HG02678 (cell line): ENCODE measurements at regions not wholly inside any gene's neighbourhood (a gene's known extent, or its start where the extent isn't known, plus 50 kb on each side); places are given as distances from the start of the nearest gene placed in this dataset.

Experiments used
- ATAC-seq: cut with Tn5 transposase; IDR thresholded peaks from one replicate; pipeline ENCODE4 v1.9.1; 2021; ENCODE audit warnings: mild to moderate bottlenecking, moderate library complexity; ENCODE audit not compliant: unreplicated experiment

DNA sequence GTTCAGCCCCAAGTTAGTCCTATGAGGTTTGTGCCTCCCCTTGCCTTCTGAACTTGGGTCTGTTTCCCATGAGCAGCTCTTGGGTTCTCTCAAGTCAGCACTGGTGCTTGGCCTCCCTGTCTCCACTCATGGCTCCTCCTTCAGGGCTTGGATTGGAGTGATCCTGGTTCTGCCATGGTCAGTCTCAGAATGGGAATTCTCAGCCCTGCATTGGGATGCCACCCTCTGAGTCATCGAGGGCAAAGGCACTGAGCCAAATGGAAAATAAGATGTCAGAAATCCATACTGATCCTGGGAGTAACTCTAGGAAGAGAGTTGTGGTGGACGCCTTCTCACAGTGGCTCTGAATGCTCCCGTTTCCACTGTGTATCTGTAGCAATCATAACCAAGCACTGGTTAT, 233.4 kb upstream of the HABP2 start:
- ATAC-seq, result no peak

DNA sequence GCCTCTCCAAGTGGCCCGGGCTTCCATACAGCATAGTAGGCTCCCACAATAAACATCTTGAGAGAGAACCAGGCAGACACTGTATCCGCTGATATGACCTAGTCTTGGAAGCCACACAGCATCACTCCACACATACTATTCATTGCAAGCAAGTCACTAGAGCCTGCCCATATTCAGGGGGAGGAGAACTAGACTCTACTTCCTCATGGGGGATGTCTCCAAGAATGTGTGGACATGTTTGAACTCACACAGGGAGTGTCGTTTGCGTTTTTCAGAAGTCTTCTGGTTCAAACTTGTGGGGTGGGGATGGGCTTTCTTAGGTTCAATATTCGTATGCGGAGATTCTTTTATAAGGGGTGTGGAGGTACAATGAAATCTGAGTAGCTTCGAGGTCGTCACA, 232.6 kb upstream of the HABP2 start:
- no peak for ATAC-seq

DNA sequence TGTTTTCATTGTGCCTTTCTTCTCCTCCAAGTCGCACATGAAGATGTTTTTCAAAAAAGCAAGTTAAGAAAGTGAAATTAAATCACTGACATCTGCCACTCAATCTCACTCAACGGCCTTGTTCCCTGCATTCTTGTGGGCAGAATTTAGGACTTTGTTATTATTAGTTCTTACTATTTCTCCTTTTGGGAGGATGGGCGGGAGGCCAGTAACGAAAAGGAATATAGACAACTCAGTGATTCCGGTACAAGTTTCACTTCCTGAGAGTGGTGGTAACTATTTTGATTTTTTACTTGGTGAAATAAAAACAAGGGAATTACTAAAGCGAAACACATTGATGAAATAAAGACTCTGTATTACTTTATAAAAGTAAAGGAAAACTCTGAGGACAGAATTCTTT, 231.9 kb upstream of the HABP2 start:
- ATAC-seq, result no peak

DNA sequence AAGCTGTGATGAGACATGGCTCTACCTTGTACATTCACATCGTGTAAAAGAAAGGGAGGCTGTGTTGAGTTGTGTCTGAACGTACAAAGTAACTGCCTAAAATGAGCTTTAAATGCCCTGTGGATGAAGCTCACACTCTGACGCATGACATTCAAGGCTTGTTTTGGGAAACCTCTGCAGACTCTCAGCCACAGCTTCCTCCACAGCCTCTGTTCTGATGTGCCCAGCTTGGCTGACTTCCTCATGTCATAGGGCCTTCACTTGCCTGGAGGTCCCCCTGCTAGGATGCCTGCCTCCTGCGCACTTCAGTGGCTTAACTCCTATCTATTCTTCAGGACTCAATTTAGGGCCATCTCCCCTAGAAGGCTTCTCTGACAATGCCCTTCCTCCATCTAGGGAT, 230.0 kb upstream of the HABP2 start:
- no peak for ATAC-seq

DNA sequence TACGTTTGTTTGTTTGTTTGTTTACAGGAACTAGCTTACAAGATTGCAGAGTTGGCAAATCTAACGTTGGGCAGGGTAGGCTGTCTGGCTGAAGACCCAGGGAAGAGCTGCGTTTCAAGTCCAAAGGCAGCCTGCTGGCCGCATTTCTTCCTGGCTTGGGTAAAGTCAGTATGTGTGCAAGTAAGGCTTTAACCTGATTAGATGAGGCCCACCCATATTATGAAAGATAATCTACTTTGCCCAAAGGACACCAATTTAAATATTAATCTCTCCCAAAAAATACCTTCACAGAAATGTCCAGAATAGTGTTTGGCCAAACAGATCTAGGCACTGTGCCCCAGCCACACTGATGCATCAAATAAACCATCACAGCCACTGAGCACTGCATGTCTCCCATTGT, 228.9 kb upstream of the HABP2 start:
- ATAC-seq, result no peak

DNA sequence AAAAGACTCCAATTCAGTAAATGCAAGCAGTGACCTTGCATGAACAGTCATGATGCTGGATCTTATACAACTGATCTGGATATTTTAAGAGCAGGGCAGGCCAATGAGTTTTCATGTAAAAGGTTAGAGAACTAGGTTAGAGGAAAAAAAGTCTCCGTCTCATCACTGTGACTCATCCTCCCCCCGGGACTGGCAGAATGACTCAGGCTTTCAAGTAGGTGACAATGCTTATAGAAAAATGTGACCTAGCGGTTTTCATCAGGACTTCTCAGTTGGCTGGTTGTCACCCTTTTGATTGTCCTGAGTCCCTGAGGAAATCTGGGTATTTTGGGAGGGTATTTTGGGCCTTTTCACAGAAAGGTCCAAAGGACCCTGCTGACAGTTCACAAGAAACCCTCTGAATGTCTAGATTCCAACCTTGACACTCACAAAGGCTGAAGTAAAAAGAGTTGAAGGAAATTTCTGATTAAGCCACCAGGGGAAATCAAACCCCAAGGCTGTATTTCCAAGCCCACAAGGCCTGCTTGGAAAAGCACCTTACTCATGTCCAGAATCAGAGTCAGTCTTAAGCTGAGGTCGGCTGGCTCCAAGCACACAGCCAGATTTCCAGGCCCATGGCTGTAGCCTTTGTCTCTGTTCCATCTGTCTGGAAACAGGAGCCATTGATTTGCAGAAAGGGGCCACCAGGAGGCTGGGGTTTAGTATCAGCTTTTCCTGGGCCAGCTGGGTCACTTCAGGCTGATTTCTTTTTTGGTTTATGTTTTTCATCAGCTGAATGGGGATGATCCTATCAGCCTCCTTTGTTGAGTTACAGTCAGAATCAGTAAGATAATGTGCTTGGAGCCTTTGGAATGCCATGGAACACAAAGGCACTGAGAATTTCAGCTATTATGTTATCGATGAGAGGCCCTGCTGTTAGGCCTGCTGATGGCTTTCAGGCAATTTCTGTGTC, 226.4 kb upstream of the HABP2 start:
- ATAC-seq, result peak; percentile 83

DNA sequence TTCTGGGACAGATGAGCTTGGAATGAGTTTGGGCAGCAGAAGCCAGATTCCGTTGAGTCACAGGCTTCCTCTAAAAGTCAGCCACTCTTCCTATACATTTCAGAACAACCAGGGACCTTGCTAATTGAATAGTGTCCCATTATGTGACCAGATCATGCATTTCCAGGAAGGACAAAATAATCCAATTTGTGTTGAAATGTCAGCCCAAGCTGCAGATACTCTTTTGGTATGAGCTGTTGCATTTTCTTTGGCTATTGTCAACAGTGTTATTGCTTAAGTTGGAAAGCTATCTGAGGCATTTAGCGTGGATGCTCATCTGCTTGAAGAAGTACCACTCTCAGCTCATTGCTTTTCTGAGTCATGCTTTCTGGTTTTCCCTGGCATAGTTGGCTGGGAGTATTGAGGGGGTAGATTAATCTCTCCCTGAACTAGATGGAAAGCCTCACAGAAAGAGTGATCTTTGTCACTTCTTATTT, 223.7 kb upstream of the HABP2 start:
- ATAC-seq, result no peak

DNA sequence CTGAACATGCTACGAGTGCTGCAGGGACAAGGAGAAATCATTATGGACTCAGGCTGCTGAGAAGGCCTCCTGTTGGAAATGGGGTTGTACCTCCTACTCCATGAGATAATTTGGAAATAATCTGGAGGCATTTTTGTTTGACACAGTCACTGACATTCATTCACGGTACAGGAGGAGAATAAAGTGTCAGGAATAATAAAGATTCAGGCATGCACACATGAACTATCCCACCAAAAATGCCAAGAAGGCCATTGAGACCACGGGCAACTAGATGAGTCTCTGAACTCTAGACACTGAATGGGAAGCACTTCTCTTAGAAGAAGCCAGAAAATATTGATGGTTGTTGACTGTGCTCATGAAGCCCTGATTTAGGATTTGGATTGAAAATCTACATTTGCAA, 220.9 kb upstream of the HABP2 start:
- no peak for ATAC-seq

DNA sequence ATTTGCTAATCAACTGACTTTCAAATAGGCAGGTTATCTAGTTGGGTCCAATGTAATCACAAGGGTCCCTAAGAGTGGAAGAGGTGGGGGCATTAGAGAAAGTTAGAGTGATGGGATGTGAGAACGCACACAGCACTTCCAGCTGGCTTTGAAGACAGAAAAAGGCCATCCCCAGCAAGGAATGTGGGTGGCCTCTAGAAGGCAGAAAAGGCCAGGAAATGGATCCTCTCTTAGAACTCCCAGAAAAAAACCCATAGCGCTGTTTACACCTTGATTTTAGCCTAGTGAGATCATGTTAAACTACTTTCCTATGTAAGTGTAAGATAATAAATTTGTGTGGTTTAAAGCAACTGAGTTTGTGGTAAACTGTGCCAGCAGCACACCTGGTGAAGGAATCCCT, 219.5 kb upstream of the HABP2 start:
- ATAC-seq, result no peak

DNA sequence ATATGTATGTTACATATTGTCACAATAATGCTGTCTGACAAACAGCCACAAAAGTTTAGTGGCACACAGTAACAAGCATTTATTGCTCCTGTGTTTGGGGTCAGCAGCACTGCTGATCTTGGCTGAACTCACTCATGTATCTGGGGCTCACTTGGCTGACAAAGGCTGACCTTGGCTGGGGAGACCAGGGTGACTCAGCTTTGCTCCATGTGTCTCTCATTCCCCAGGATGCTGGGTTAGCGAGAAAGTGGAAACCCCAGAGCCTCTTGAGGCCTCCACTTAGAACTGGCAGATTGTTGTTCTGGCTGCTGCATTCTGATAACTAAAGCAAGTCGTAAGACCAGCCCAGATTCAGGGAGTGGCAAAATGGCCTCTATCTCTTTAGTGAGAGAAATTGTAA, 217.3 kb upstream of the HABP2 start:
- no peak for ATAC-seq

DNA sequence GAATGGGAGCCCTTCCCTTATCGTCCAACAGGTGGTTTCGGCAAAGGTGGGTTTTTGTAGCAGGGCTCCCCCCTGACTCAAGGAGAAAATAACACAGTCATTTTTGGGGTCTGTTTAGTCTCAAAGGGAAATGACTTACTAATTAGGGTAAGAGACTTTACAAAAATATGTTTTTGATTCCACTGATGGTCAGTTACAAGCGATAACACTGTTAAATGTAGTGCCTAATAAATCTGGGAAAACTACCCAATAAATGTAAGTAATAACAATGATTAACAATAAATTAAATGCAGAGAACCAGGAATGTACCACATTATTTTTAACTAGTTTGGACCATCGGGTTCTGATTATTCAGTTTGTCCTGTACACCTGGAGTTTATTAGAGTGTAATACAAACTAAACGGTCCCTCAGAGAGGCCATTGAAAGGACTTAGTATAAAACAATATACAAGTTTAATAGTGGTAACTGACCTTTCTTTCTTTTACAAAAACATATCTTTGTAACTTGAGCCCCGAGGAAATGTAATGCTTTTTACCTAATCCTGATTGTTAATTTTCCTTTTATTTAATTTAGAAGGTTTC, 216.2 kb upstream of the HABP2 start:
- ATAC-seq, result no peak

DNA sequence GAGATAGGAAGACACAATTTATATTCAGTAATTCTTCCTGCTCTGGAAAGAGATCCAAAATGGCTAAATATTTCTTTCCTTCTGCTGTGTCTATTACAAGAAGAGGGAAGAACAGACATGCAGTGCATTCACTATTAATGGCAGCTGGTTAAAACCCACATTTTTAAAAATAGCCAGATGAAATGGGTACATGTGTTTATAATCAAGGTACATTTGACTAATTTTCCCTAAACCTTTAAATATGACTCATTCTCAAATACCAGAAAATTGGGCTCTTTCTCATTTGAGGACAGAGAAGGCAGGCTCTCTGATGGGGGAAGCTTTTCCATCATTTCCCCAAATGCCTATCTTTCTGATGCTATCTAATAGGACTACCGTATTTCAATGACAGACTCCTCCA, 215.7 kb upstream of the HABP2 start:
- ATAC-seq, result no peak

DNA sequence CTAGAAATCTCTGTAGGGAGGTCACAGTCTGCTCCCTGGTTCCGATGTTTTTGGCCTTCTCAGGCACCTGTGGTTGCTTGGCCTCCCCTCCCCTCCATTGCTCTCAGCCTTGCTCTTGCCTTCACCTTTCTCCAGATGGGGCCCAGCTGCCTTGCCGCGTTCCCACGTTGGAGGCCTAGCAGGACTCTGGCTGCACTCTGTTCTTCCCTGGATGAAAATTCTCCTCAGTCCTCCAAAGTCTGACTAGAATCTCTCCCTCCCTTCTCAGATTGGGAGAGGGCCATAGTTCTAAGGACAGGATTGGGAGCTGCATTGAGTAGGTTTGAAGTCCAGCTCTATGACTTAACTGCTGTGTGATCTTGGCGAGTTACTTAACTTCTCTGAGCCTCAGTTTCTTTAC, 213.7 kb upstream of the HABP2 start:
- ATAC-seq, result no peak

DNA sequence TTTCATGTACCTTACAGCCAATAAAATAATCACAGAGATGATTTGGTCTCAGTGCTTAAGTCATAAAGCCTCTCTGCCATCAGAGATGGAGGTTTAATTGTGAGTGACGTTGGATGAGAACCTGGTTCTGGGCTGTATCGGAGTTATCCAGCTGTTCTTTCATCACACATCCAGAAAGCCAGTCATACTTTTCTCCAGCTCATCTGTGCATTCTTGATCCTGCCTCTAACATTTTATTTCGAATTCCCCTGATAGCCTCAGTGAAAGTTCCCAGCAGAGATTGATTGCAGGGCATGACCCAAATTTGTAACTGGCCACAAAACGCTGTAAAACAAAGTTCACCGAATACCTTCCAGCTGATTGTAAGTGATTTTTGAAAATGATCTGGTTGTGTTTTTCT, 212.6 kb upstream of the HABP2 start:
- no peak for ATAC-seq

DNA sequence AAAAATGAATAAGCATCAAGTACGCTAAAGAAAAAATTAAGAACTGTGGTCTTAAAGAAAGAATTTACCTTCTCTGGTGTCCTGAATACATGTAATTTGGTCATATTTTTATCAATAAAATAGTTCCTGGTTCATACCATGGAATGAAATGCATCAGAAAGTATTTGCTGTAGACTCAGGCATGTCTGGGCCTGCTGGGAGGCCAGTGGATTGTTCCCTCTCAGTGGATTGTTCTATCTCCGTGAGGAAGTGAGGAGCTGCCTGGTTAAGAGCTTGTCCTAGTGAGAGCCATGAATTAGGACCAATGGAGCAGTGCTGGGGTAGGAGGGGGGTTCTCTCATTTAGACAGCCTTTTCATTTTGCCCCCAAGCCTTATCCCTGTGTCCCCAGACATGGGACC, 211.7 kb upstream of the HABP2 start:
- no peak for ATAC-seq

DNA sequence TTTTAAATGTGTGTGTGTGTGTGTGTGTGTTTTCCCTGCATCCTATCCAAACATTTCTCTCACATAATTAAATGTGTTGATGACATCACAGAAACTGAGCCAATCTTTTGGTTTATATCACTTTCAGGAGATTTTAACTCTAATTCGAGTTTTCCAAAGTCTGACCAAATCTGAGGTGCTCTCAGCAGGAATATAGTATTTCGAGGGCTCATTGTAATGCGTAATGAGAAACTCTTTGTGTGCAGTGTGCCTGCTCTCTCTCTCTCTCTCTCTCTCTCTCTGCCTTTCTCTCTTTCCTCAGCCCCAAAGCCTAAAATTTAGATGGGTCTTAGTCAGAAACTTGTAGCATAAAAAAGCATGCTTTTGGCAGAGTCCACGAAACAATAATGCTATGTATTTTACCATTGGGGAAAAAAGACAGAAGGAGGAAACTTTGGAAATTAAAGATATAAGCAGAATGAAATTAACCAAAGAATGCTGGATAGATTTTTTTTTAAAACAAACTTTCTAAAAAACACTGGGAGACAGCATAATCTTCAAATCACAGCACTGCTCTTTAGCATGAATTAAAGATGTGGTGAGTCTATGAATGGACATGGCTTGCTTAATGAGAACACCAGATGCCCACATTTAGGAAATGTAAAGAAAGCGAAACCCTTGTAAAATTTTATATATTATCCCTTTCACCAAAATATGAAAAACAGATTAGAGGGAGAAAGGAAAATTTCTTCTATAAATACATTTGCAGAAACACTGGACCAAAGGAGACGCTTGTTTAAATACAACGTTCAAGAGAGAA, 206.8 kb upstream of the HABP2 start:
- ATAC-seq, result no peak

DNA sequence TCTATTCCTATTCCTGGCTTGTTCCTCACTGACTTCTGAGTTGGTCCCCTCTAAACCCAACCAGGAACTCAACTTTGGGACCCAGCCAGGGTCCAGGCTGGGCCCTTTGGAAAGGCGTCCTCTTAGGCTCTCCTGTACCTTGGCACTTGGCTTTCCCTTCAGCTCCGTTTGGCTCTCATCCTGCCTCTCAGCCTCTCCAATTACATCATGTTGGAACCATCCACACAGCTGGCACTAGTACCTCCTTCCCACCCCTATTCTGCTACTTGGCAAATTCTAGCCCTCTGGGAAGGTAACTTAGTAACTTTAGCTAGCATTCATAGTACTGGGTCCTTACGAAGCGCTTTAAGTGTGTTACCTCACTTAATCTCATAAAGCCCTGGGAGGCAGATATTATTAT, 205.3 kb upstream of the HABP2 start:
- ATAC-seq, result no peak

DNA sequence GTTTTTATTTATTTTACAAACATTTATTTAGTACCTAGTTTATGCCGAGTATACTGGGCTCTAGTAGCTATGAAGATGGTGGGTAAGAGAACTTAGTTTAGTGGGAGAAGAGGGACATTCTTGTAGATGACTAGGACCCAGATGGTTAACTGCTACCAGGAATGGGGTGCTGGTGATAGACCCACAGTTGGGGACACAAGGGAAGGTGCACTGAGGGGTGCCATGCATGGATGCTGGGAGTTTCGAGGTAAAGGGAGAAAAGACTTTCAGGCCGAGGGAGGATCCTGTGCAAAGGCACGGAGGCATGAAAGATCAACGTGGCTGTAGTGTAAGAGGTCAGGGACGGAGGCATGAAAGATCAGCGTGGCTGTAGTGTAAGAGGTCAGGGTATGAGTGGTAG, 204.2 kb upstream of the HABP2 start:
- ATAC-seq, result no peak

DNA sequence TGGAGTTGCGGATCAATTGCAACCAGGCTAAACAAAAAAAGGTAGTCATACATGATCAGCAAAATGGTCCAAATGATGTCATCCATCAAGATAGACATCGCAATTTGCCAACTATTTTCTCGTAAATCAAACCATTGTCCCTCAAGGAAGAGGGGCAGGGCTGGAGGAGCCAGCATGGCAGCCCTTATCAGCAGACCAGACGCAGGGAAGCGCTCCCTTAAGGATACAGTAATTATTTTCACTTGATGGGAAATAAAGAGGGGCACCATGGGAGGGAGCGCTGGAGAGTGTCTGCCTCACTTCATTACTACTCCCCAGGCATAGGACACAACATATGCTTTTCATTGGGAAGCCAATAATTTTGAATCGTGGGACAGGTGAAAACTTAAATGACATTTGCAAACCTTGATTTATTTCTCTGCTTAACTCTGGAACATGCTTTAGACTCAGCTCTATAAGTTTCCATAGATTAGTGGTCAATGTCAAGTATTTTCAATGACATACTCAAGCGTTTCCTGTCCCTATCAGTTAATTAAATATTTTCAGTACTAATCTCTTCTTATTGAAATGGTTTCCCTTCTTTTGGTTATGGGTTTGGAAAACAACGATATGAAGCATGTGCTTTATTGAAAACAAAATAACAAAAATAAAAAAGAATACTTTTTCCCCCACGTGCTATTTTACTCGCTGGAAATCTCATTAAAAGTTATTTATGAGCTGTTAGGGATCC, 202.4 kb upstream of the HABP2 start:
- ATAC-seq, result no peak

DNA sequence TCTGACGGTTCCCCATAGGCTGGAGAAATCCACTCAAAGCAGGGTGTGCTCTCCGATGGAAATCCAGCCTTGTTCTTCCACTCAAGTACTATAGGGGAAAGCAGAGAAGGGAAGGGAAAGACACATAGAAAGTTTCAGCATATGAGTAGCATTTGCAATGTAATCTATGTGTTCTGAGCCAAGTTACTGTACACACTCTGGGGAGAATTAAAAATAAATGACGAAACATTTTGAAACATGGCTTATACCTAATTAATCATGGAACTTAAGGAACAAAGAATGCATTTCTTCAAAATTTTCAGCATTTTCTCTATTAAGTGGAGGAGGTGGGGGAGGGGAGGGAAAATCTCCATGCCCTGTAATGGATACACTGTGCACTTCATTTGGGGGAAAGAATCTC, 198.1 kb upstream of the HABP2 start:
- no peak for ATAC-seq
